Suprapubic skin (tissue), 4 donors: ENCODE measurements at regions not wholly inside any gene's neighbourhood (a gene's known extent, or its start where the extent isn't known, plus 50 kb on each side); places are given as distances from the start of the nearest gene placed in this dataset.

ENCODE experiments used
- DNase-seq, 2 donors: peaks; one replicate each; pipeline ENCODE4 v3.0.0-alpha.2; 2019; ENCODE audit warnings: low spot score in 2 of 2
- H3K27ac ChIP-seq: fragments of 200-600 bp; sonication (generic); one replicate; pipeline ENCODE4 v1.5.1; 2019
- H3K27me3 ChIP-seq: fragments of 200-600 bp; sonication (generic); one replicate; pipeline ENCODE4 v1.5.1; 2019
- H3K36me3 ChIP-seq: fragments of 200-600 bp; sonication (generic); one replicate; pipeline ENCODE4 v1.5.1; 2019
- H3K4me1 ChIP-seq: fragments of 200-600 bp; sonication (generic); one replicate; pipeline ENCODE4 v1.5.1; 2019
- H3K4me3 ChIP-seq: fragments of 200-600 bp; sonication (generic); one replicate; pipeline ENCODE4 v1.5.1; 2019; ENCODE audit warnings: mild to moderate bottlenecking
- H3K9me3 ChIP-seq: fragments of 200-600 bp; sonication (generic); one replicate; pipeline ENCODE4 v1.5.1; 2019
- CTCF ChIP-seq, 2 donors: fragments of 200-600 bp in 1 of 2; fragments of 450-650 bp in 1 of 2; sonication (generic) in 1 of 2; IDR thresholded peaks; one replicate each; pipeline ENCODE4 v1.5.1; 2016 to 2019; ENCODE audit warnings: antibody characterized with exemption in 2 of 2, mild to moderate bottlenecking in 1 of 2, moderate library complexity in 1 of 2
- EP300 ChIP-seq: sonication (generic); formaldehyde crosslinking; IDR thresholded peaks from one replicate; pipeline ENCODE4 v1.6.1; 2017; ENCODE audit warnings: antibody characterized with exemption
- POLR2A ChIP-seq, 2 donors: fragments of 450-650 bp; IDR thresholded peaks; one replicate each; pipeline ENCODE4 v1.6.1; 2017; ENCODE audit warnings: antibody characterized with exemption in 2 of 2, mild to moderate bottlenecking in 2 of 2, moderate library complexity in 2 of 2
- POLR2AphosphoS5 ChIP-seq, 3 donors: sonication (generic); formaldehyde crosslinking; IDR thresholded peaks; one replicate each; pipeline ENCODE4 v1.6.1; 2017; ENCODE audit warnings: antibody characterized with exemption in 3 of 3
- WGBS: methylation state at CpG from one replicate; pipeline ENCODE4 v1.1.5; 2018; 5-methylcytosine and 5-hydroxymethylcytosine counted together

GRCh38 chr1:189021577-189021976 is 1456.1 kb downstream of the BRINP3 start:
- H3K9me3 ChIP-seq: no peaks in the 10 kb centered on the region
- TF ChIP-seq POLR2AphosphoS5 (IDR thresholded peaks at IDR 0.05) (no peak), EP300 (no peak), CTCF (IDR thresholded peaks at IDR 0.05) (no peak), POLR2A (IDR thresholded peaks at IDR 0.05) (no peak)
- H3K4me1 ChIP-seq: no peaks in the 10 kb centered on the region
- H3K27me3 ChIP-seq: no peaks in the 10 kb centered on the region
- no peaks in the 10 kb centered on the region for H3K36me3 ChIP-seq
- 79% methylated on average over 5 of the region's 5 CpGs for WGBS
- H3K27ac ChIP-seq: no peak overlapping the region
- H3K4me3 ChIP-seq: no peak overlapping the region
- no peak for DNase-seq

GRCh38 chr1:189022015-189022414 is 1455.6 kb downstream of the BRINP3 start:
- no peak for DNase-seq
- Histone ChIP-seq H3K27ac (no peak overlapping the region), H3K27me3 (no peaks in the 10 kb centered on the region), H3K4me1 (no peaks in the 10 kb centered on the region), H3K36me3 (no peaks in the 10 kb centered on the region), H3K9me3 (no peaks in the 10 kb centered on the region), H3K4me3 (no peak overlapping the region)
- 89% methylated on average over 4 of the region's 4 CpGs for WGBS
- TF ChIP-seq CTCF (IDR thresholded peaks at IDR 0.05) (no peak), POLR2AphosphoS5 (IDR thresholded peaks at IDR 0.05) (no peak), EP300 (no peak), POLR2A (IDR thresholded peaks at IDR 0.05) (no peak)

- Histone ChIP-seq H3K9me3 (no peaks in the 10 kb centered on the region), H3K27me3 (no peaks in the 10 kb centered on the region), H3K36me3 (no peaks in the 10 kb centered on the region), H3K4me3 (no peak overlapping the region), H3K4me1 (no peaks in the 10 kb centered on the region), H3K27ac (no peak overlapping the region)
- WGBS: 84% methylated on average over 5 of the region's 5 CpGs
- DNase-seq: no peak
- no peak for TF ChIP-seq EP300
- no peak for TF ChIP-seq POLR2AphosphoS5 (IDR thresholded peaks at IDR 0.05)
- TF ChIP-seq POLR2A (IDR thresholded peaks at IDR 0.05): no peak
- no peak for TF ChIP-seq CTCF (IDR thresholded peaks at IDR 0.05)
Measured at GRCh38 chr1:189027512-189027911, 1450.2 kb downstream of the BRINP3 start.

GRCh38 chr1:189033169-189033568 is 1444.5 kb downstream of the BRINP3 start:
- no peaks in the 10 kb centered on the region for H3K36me3 ChIP-seq
- H3K4me3 ChIP-seq: no peak overlapping the region
- H3K27me3 ChIP-seq: no peaks in the 10 kb centered on the region
- TF ChIP-seq POLR2A (IDR thresholded peaks at IDR 0.05) (no peak), POLR2AphosphoS5 (IDR thresholded peaks at IDR 0.05) (no peak), CTCF (IDR thresholded peaks at IDR 0.05) (no peak), EP300 (no peak)
- no peak for DNase-seq
- H3K4me1 ChIP-seq: no peaks in the 10 kb centered on the region
- no peak overlapping the region for H3K27ac ChIP-seq
- H3K9me3 ChIP-seq: no peaks in the 10 kb centered on the region

- Histone ChIP-seq H3K36me3 (no peaks in the 10 kb centered on the region), H3K4me3 (no peak overlapping the region), H3K4me1 (no peaks in the 10 kb centered on the region), H3K9me3 (no peaks in the 10 kb centered on the region), H3K27me3 (no peaks in the 10 kb centered on the region), H3K27ac (no peak overlapping the region)
- no peak for TF ChIP-seq EP300
- TF ChIP-seq POLR2AphosphoS5 (IDR thresholded peaks at IDR 0.05): no peak
- no peak for TF ChIP-seq CTCF (IDR thresholded peaks at IDR 0.05)
- TF ChIP-seq POLR2A (IDR thresholded peaks at IDR 0.05): no peak
- DNase-seq: no peak
- 65% methylated on average over 3 of the region's 3 CpGs for WGBS
Measured at GRCh38 chr1:189036628-189037027, 1441.0 kb downstream of the BRINP3 start.
